ENCODE measurements at regions not wholly inside any gene's neighbourhood (a gene's known extent, or its start where the extent isn't known, plus 50 kb on each side); places are given as distances from the start of the nearest gene placed in this dataset.

GRCh38 chr16:7185165-7185564 is 147.5 kb upstream of the RBFOX1 start:
- DNase-seq (ENCODE audit: low read depth) = no peak

DNA sequence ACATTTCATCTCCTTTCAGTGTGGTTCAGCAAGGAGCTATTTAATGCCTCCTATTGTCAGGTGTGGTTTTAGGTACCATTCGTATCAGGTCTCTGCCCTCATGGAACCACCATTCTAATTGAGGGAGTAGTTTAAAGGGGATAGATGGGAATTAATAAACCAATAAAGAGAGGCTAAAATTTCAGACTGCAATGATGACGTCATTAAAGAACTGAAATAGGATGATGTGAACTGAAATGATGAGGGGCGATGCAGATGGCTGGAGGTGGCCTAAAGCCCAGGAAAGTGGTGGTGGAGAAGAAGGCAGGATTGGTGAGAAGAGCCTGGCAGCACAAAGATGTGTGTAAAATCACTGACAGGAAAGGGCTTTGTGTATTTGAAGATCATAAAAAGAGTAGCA is 148.9 kb upstream of the RBFOX1 start:
- no peak for DNase-seq (ENCODE audit: low read depth)

DNA sequence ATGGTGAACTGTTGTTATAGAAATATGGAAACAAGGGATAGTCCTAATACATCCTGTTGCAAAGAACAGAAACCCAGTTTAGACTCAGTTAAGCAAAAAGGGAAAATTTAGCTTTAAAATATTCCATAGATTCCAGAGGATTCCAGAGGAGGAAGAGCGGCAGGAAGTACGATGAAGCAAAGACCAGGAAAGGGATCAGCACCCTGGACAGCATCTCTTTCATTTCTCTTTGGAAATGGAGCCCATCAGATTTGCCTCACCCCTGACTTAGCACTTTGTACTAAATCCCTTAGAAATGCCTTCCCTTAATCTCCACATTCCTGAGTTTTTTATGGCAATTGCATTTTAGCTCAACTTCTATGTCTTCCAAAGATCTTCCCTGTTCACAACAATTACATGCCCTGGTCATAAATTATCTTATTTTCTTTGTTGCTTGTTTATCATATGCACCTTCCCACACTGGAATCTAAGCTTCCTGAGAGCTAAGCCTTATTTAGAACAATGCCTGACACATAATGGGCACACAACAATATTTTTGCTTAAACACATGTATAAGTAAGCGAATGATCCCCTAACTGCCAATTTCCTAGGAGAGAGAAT is 150.0 kb upstream of the RBFOX1 start:
- DNase-seq (ENCODE audit: low read depth) = no peak

GRCh38 chr16:7177875-7178274 is 154.8 kb upstream of the RBFOX1 start:
- no peak for DNase-seq (ENCODE audit: low read depth)

GRCh38 chr16:7171151-7171550 is 161.5 kb upstream of the RBFOX1 start:
- DNase-seq (ENCODE audit: low read depth) = no peak

DNA sequence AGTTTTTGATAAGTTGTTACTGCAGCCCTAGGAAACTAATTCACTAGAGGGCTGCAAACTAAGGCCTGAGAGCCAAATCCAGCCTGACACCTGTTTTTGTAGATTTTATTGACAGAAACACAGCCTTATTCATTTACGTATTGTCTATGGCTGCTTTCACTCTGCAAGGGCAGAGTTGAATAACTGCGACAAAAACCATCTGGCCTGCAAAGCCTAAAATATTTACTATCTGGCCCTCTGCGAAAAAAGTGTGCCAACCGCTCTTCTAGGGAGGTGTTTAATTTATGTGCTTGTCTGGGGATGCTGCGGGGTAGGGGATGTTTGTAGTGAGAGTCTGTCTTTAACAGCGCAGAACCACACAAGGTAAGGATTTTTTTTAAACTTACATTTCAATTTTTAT is 165.0 kb upstream of the RBFOX1 start:
- DNase-seq (ENCODE audit: low read depth) = no peak

DNA sequence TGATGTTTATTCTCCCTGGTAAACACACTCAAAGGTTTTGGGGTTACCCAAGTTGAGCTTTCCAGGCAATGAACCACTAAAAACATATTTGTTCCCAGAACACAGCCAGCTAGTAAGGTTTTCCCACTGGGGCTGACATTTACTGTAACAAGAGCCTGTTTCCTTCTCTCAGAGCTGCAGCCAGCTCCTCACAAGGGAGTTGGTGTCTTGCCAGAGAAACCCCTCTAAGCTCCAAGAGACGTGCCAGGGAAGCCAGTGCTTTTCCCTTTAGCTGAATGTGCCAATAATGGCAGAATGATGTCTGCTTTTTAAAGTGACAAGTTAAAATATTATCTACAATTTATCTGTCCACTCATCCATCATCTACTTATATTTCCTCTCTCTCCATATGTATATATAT is 170.8 kb upstream of the RBFOX1 start:
- no peak for DNase-seq (ENCODE audit: low read depth)

DNA sequence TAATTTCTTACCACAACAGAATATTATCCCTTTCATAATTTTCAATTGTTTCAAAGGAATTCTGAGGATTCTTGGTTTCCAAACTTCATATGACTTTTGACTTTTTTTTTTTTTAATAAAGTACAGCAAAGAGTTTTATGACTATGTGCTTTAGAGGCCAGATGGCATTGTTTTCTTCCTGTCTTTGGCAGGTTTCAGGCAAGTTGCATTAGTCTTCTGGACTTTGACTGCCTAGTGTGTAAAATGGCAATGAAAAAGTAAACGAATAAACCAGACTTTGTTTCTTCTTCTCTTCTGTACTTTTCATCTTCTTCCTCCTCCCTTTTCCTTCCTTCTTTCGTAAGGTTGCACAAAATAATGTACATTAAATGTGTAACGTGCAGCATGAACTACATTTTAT is 172.6 kb upstream of the RBFOX1 start:
- no peak for DNase-seq (ENCODE audit: low read depth)

DNA sequence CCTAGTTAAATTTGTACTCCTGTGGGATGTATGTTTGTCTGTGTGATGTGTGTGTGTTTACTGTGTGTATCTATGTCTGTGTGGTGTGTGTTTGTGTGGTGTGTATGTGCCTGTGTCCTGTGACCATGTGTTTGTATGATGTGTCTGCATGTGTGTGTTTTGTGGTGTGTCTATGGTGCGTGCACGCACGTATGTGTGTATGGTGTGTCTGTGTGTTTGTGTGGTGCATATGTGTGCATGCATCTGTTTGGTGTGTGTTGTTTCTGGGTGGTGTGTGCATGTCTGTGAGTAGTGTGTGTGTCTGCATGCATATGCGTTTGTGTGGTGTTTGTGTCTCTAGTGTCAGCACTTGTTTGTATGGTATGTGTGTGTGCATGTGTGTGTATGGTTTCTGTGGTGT is 174.2 kb upstream of the RBFOX1 start:
- DNase-seq (ENCODE audit: low read depth) = no peak

GRCh38 chr16:7150230-7150629 is 182.4 kb upstream of the RBFOX1 start:
- DNase-seq (ENCODE audit: low read depth) = no peak

GRCh38 chr16:7148606-7149005 is 184.0 kb upstream of the RBFOX1 start:
- DNase-seq (ENCODE audit: low read depth) = no peak

- DNase-seq (ENCODE audit: low read depth) = no peak
These were observed 191.7 kb upstream of the RBFOX1 start for GRCh38 chr16:7140899-7141298.

DNA sequence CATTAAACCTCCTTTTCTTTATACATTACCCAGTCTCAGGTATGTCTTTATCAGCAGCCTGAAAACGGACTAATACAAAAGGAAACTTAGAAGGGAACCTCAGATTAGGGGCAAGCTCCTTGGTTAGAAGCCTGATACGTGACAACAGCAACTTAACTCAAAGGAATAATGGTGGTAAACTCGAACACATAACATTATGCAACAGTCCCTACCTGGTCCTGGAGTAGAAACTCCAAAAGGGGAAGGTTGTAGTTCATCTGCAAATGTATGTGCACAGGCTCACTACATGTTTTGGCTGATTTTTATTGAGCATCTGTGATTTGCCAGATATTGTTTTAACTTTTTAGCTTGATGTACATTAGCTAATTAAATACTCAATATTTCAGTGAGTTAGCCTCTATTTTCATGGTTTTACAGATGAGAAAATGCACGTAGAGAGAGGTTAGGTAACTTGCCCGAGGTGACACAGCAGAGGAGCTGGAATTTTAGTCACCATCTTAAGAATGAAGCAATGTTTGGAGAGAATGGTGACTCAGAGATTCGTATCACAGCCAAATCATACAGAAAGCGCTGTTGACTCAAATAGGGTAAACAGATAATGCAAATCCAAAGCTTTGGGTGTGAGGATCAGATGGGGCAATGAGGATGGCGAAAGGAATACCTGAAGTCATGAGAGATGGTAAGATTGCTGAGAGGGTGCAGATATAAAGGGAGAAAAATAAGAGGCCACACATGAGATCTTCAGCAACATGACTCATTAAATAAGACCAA is 194.9 kb upstream of the RBFOX1 start:
- DNase-seq (ENCODE audit: low read depth) = no peak

- no peak for DNase-seq (ENCODE audit: low read depth)
These were observed 200.2 kb upstream of the RBFOX1 start for GRCh38 chr16:7132465-7132864.

DNA sequence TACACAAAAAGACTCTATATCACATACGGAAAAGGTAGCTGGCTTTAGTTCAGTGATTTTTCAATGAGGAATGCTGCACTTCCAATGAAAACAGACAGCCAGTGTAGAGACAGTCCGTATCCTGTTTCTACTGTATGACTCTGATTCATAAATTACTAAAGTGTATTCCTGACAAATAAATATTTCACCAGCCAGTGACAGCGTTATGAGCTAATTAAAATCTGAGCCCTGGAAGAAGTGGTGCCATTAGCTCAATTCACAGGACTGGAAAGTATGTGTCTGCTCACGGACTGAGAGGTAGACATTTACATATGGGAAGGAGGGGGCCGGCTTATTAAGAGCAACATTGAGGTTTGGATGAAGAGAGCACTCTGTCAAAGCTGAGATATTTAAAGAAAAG is 207.9 kb upstream of the RBFOX1 start:
- no peak for DNase-seq (ENCODE audit: low read depth)

DNA sequence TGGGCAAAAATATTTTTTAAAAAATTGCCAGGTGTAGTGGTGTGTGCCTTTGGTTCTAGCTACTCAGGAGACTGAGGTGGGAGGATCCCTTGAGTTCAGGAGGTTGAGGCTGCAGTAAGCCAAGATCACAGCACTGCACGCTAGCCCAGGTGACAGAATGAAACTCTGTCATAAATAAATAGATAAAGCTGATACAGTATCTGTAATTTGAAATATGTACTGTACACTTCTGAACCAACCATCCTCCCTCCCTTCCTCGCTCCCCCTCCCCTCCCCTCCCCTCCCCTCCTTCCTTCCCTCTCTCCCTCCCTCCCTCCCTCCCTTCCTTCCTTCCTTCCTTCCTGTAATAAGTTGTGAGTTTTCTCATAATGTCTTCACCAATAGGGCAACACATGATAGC is 208.4 kb upstream of the RBFOX1 start:
- DNase-seq (ENCODE audit: low read depth) = no peak

- DNase-seq (ENCODE audit: low read depth) = no peak
These were observed 215.9 kb upstream of the RBFOX1 start for GRCh38 chr16:7116734-7117133.

DNA sequence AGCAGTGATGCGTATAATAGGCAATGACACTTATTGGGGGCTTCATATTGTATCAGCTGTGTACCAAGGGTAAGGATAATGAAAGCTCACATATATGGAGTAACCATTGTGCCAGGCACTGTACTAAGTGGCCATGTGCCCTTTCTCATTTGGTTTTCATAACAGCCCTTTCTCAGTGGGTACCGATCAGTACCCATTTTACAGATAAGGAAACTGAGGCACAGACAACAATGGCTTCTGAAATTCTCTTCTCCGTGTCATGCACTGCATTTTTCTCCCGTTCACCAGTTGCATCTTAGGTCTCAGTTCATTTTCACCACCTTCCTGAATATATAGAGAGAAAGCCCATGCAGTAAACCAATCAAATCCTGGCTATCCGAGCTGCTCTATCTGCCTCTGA is 216.7 kb upstream of the RBFOX1 start:
- no peak for DNase-seq (ENCODE audit: low read depth)

DNA sequence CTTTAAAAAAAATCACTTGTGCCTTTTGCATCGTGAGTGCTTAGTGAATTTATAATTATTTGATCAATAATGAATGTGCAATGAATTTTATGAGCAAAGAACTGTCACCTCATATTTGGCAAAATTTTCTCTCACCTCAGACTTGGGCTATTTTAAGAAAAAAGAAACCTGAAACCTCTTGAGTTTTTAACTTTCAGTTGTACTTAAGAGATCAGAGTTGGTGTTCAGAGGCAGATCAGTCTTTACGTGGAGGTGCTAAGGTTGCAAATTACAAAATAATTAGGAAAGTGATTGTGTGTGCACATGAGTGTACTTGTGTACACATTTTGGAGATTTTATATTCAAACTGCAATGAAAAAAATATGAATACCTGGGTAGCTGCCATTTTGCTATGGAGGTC is 218.7 kb upstream of the RBFOX1 start:
- DNase-seq (ENCODE audit: low read depth) = no peak

GRCh38 chr16:7113395-7113794 is 219.2 kb upstream of the RBFOX1 start:
- DNase-seq (ENCODE audit: low read depth) = no peak

DNA sequence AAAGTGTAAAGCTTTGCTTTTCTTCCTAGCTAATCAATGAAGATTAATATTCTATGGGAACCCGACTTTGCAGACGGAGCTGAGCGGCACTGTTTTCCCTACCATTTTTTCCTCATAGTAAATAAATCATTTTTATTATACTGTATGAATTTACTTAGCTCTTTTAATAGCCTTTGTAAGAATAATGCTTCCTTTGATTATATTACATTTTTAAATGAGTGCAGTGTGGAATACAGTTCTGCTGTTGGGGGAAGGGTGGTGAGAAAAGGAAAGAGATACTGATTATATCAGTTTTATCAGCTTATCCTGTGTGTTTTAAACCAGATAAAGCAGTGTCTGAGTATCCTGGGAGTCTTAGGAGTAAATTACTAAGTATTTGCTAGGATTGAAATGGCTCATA is 221.4 kb upstream of the RBFOX1 start:
- DNase-seq (ENCODE audit: low read depth) = no peak

- DNase-seq (ENCODE audit: low read depth) = no peak
These were observed 225.2 kb upstream of the RBFOX1 start for GRCh38 chr16:7107436-7107835.

DNA sequence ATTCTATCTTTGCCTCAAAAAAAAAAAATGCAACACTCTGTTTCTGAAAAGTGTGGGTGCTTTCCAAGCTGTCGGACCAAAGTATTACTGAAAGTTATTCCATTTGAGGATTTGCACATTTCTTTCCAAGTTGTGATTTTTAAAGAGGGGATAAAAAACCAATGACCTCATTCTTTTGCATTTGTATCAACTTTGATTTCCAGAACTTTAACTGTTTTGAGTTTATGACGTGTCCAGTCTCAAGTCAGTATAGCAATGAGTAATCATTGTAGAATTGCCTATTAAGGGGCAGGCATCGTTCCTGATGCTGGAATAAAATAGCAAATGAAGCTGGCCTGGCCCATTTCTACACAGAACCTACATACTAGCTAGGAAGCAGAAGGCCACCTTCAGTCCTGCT is 229.6 kb upstream of the RBFOX1 start:
- no peak for DNase-seq (ENCODE audit: low read depth)

GRCh38 chr16:7101054-7101453 is 231.6 kb upstream of the RBFOX1 start:
- DNase-seq (ENCODE audit: low read depth) = no peak
